ENCODE measurements at regions not wholly inside any gene's neighbourhood (a gene's known extent, or its start where the extent isn't known, plus 50 kb on each side); places are given as distances from the start of the nearest gene placed in this dataset.

DNA sequence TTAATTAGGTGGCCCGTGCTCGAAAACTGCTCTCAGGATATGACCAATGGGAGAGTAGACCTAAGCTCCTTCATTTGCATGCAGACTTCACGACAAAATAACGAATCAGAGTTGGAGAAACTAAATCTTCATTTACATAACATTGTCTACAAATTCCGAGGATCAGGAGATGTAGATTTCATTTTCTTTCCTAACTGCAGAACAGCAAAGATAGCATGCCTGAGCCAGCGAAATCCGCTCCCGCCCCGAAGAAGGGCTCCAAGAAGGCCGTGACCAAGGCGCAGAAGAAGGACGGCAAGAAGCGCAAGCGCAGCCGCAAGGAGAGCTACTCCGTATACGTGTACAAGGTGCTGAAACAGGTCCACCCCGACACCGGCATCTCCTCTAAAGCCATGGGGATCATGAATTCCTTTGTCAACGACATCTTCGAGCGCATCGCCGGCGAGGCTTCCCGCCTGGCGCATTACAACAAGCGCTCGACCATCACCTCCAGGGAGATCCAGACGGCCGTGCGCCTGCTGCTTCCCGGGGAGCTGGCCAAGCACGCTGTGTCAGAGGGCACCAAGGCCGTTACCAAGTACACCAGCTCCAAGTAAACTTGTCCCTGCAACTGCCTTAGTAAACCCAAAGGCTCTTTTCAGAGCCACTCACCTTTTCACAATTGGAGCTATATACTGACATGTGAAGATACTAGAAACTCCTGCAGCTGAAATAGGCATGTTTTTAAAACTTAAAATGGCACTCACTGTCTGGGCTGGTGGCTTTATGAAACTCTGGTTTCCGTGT, 96.5 kb downstream of the HFE start:
- DNase-seq (peak; percentile 45 to 68), ATAC-seq (peak; percentile 61 to 85 (median 76))
- whole genome bisulfite sequencing, 3 donors, result 0 to 1% (median 1%) methylated on average over 36 of the region's 36 CpGs
- Histone ChIP-seq H3K27ac (peak overlapping the region; percentile 65), H3K27me3 (ENCODE audit: insufficient read depth in 3 of 3, low read length in 2 of 3) (peaks cover 0 to 9% (median 8%) of the 10 kb centered on the region in 3 donors), H3K4me1 (peaks cover 4% of the 10 kb centered on the region), H3K9me3 (no peaks in the 10 kb centered on the region), H3K4me3 (peak overlapping the region; percentile 72), H3K36me3 (ENCODE audit: insufficient read depth in 1 of 2, low read depth in 1 of 2) (no peaks in the 10 kb centered on the region)
- intact Hi-C loops (cut with DNase I), result no loop called here
- no peak for TF ChIP-seq CTCF (IDR thresholded peaks at IDR 0.05)

GRCh38 chr6:26184367-26184891, 97.2 kb downstream of the HFE start:
- WGBS, 3 donors, result 58 to 62% (median 60%) methylated on average over 10 of the region's 10 CpGs
- intact Hi-C loops (cut with DNase I), result no loop called here
- Histone ChIP-seq H3K4me3 (peak overlapping the region; percentile 72), H3K27me3 (ENCODE audit: insufficient read depth in 3 of 3, low read length in 2 of 3) (peaks cover 0 to 16% (median 9%) of the 10 kb centered on the region in 3 donors), H3K27ac (peak overlapping the region; percentile 65), H3K36me3 (ENCODE audit: insufficient read depth in 1 of 2, low read depth in 1 of 2) (no peaks in the 10 kb centered on the region), H3K9me3 (no peaks in the 10 kb centered on the region), H3K4me1 (peaks cover 7% of the 10 kb centered on the region)
- DNase-seq (no peak), ATAC-seq (no peak)
- no peak for TF ChIP-seq CTCF (IDR thresholded peaks at IDR 0.05)

- no peak overlapping the region for H3K4me3 ChIP-seq
- intact Hi-C loops (cut with DNase I), result no loop called here
- DNase-seq, result no peak
- peaks cover 0 to 21% (median 9%) of the 10 kb centered on the region in 3 donors for H3K27me3 ChIP-seq (ENCODE audit: insufficient read depth in 3 of 3, low read length in 2 of 3)
- WGBS, 3 donors, result 88 to 96% (median 91%) methylated on average over 2 of the region's 2 CpGs
- no peak for TF ChIP-seq CTCF (IDR thresholded peaks at IDR 0.05)
- no peak for ATAC-seq
- H3K36me3 ChIP-seq (ENCODE audit: insufficient read depth in 1 of 2, low read depth in 1 of 2), result no peaks in the 10 kb centered on the region
- H3K27ac ChIP-seq, result no peak overlapping the region
- H3K4me1 ChIP-seq, result peaks cover 8% of the 10 kb centered on the region
- no peaks in the 10 kb centered on the region for H3K9me3 ChIP-seq
Measured at GRCh38 chr6:26185004-26185403, 97.8 kb downstream of the HFE start.

DNA sequence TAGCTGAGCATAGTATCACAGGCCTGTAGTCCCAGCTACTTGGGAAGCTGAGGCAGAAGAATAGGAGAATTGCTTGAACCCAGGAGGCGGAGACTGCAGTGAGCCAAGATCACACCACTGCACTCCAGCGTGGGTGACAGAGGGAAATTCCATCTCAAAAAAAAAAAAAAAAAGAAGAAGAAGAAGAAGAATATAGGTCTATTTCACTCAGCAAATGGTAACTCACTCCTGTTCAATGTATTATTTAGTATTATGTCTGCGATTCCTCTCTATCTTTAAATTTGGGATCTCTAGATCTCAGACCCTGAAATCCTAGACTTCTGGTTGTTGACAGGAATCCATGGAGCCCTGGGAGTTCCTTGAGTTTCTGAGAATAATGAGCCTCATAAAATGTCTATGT, 98.6 kb downstream of the HFE start:
- no peaks in the 10 kb centered on the region for H3K9me3 ChIP-seq
- intact Hi-C loops (cut with DNase I), result no loop called here

More for the DNA sequence above, 98.6 kb downstream of the HFE start:
- 95 to 97% (median 95%) methylated on average over 3 of the region's 3 CpGs for WGBS, 3 donors
- H3K36me3 ChIP-seq (ENCODE audit: insufficient read depth in 1 of 2, low read depth in 1 of 2), result no peaks in the 10 kb centered on the region
- no peak overlapping the region for H3K27ac ChIP-seq
- no peak for TF ChIP-seq CTCF (IDR thresholded peaks at IDR 0.05)
- ATAC-seq (no peak), DNase-seq (no peak)
- peaks cover 8% of the 10 kb centered on the region for H3K4me1 ChIP-seq
- peaks cover 0 to 26% (median 9%) of the 10 kb centered on the region in 3 donors for H3K27me3 ChIP-seq (ENCODE audit: insufficient read depth in 3 of 3, low read length in 2 of 3)
- H3K4me3 ChIP-seq, result no peak overlapping the region

All from psoas muscle (tissue), 7 donors.